GM23338 (cell line): ENCODE measurements at regions not wholly inside any gene's neighbourhood (a gene's known extent, or its start where the extent isn't known, plus 50 kb on each side); places are given as distances from the start of the nearest gene placed in this dataset.

Experiments used
- CREB1 ChIP-seq: fragments of 250-450 bp; sonication (Bioruptor Pico); IDR thresholded peaks from 2 replicates; pipeline ENCODE4 v1.5.0; 2020; ENCODE audit warnings: low read depth, mild to moderate bottlenecking, moderate library complexity
- CTCF ChIP-seq, 2 experiments: fragments of 200-600 bp in 1 of 2; sonication (generic) in 1 of 2; conservative IDR thresholded peaks; 2 replicates each; pipeline versions ENCODE4 v1.5.1 to v1.6.1; 2016 to 2017; ENCODE audit warnings: antibody characterized with exemption in 2 of 2, low read depth in 2 of 2, mild to moderate bottlenecking in 2 of 2, moderate library complexity in 1 of 2
- ETS1 ChIP-seq: IDR thresholded peaks from 2 replicates; pipeline ENCODE4 v1.6.1; 2016; ENCODE audit warnings: antibody characterized with exemption
- EZH2 ChIP-seq: fragments of 200-600 bp; sonication (generic); IDR thresholded peaks from one replicate; pipeline ENCODE4 v1.8.0; 2017; ENCODE audit warnings: antibody characterized with exemption, mild to moderate bottlenecking, low read depth; ENCODE audit not compliant: unreplicated experiment
- EZH2phosphoT487 ChIP-seq: fragments of 200-600 bp; sonication (generic); IDR thresholded peaks from one replicate; pipeline ENCODE4 v1.8.1; 2018; ENCODE audit warnings: antibody characterized with exemption; ENCODE audit not compliant: unreplicated experiment
- NANOG ChIP-seq: IDR thresholded peaks from 2 replicates; pipeline ENCODE4 v1.6.1; 2016; ENCODE audit warnings: antibody characterized with exemption, borderline replicate concordance
- POLR2AphosphoS5 ChIP-seq: IDR thresholded peaks from 2 replicates; pipeline ENCODE4 v1.6.1; 2016; ENCODE audit warnings: antibody characterized with exemption, low read depth
- STAT1 ChIP-seq: IDR thresholded peaks from one replicate; pipeline ENCODE4 v1.6.1; 2016; ENCODE audit warnings: antibody characterized with exemption; ENCODE audit not compliant: unreplicated experiment
- ZNF114 ChIP-seq: fragments of 250-450 bp; sonication (Bioruptor Pico); IDR thresholded peaks from 2 replicates; pipeline ENCODE4 v1.5.0; 2020; ENCODE audit warnings: mild to moderate bottlenecking, moderate library complexity

GRCh38 chr16:16966439-16966838 is 504.3 kb downstream of the XYLT1 start:
- no peak for TF ChIP-seq EZH2phosphoT487
- no peak for TF ChIP-seq POLR2AphosphoS5
- TF ChIP-seq CTCF (conservative IDR thresholded peaks at IDR 0.05; ENCODE audit: low read depth in 2 of 2) = no peak
- TF ChIP-seq STAT1 = no peak
- no peak for TF ChIP-seq EZH2
- TF ChIP-seq CREB1 (CRISPR knock-in tag) = no peak
- no peak for TF ChIP-seq NANOG
- TF ChIP-seq ETS1 = no peak
- TF ChIP-seq ZNF114 (CRISPR knock-in tag) = no peak
